Osteocyte (in vitro differentiated cells): ENCODE measurements at regions not wholly inside any gene's neighbourhood (a gene's known extent, or its start where the extent isn't known, plus 50 kb on each side); places are given as distances from the start of the nearest gene placed in this dataset.

Experiments
- DNase-seq: peaks from one replicate; pipeline ENCODE4 v3.0.0; 2021; ENCODE audit warnings: mixed read lengths; ENCODE audit not compliant: unreplicated experiment; ENCODE audit errors: extremely low spot score
- H3K27ac Mint-ChIP-seq: one replicate; pipeline ENCODE4 v1.8.0; 2021; ENCODE audit warnings: mild to moderate bottlenecking, mixed read lengths; ENCODE audit not compliant: unreplicated experiment
- H3K27me3 Mint-ChIP-seq: one replicate; pipeline ENCODE4 v1.8.0; 2021; ENCODE audit warnings: mixed read lengths; ENCODE audit not compliant: unreplicated experiment
- H3K36me3 Mint-ChIP-seq: one replicate; pipeline ENCODE4 v1.8.0; 2021; ENCODE audit warnings: mixed read lengths; ENCODE audit not compliant: unreplicated experiment
- H3K4me1 Mint-ChIP-seq: one replicate; pipeline ENCODE4 v1.8.0; 2021; ENCODE audit warnings: mixed read lengths; ENCODE audit not compliant: unreplicated experiment
- H3K4me3 Mint-ChIP-seq: one replicate; pipeline ENCODE4 v1.8.0; 2021; ENCODE audit warnings: mild to moderate bottlenecking, moderate library complexity, mixed read lengths; ENCODE audit not compliant: unreplicated experiment
- H3K9me3 Mint-ChIP-seq: one replicate; pipeline ENCODE4 v1.8.0; 2021; ENCODE audit warnings: mixed read lengths; ENCODE audit not compliant: unreplicated experiment
- TF ChIP-seq, protein P1 (sequence below): fragments of 200-600 bp; sonication (generic); IDR thresholded peaks from 2 replicates; pipeline ENCODE4 v1.5.0; 2021; ENCODE audit warnings: antibody characterized with exemption, mild to moderate bottlenecking, moderate library complexity

GRCh38 chr1:239755107-239755912, 336.4 kb upstream of the FMN2 start:
- no peak for DNase-seq
- peaks cover 10% of the 10 kb centered on the region for H3K27me3 Mint-ChIP-seq
- H3K27ac Mint-ChIP-seq, result no peak overlapping the region
- H3K36me3 Mint-ChIP-seq, result no peaks in the 10 kb centered on the region
- TF ChIP-seq, protein P1, sequence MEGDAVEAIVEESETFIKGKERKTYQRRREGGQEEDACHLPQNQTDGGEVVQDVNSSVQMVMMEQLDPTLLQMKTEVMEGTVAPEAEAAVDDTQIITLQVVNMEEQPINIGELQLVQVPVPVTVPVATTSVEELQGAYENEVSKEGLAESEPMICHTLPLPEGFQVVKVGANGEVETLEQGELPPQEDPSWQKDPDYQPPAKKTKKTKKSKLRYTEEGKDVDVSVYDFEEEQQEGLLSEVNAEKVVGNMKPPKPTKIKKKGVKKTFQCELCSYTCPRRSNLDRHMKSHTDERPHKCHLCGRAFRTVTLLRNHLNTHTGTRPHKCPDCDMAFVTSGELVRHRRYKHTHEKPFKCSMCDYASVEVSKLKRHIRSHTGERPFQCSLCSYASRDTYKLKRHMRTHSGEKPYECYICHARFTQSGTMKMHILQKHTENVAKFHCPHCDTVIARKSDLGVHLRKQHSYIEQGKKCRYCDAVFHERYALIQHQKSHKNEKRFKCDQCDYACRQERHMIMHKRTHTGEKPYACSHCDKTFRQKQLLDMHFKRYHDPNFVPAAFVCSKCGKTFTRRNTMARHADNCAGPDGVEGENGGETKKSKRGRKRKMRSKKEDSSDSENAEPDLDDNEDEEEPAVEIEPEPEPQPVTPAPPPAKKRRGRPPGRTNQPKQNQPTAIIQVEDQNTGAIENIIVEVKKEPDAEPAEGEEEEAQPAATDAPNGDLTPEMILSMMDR, result no peak
- no peaks in the 10 kb centered on the region for H3K4me1 Mint-ChIP-seq
- peaks cover 4% of the 10 kb centered on the region for H3K9me3 Mint-ChIP-seq
- no peak overlapping the region for H3K4me3 Mint-ChIP-seq

DNA sequence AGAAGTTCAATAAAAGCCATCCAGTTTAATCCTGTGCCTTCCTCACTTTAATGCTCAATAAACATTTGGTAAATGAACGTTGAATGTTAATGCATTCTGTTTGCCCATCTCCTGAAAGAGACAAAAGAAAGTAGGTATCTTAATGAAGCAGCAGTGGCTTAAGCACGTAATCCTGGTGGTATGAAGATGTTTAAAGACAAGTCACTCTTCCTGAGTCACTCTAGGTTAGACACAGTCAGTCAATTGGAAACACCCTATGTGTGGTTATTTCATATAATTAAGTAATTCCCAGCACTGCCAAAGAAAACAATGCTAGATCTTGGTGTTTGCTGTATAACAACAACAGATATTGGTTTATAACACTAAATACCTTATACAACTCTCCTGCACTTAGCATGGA, 334.0 kb upstream of the FMN2 start:
- Mint-ChIP-seq H3K4me1 (no peaks in the 10 kb centered on the region), H3K27ac (no peak overlapping the region), H3K27me3 (peaks cover 13% of the 10 kb centered on the region), H3K36me3 (no peaks in the 10 kb centered on the region), H3K4me3 (no peak overlapping the region), H3K9me3 (peaks cover 4% of the 10 kb centered on the region)
- DNase-seq, result no peak
- TF ChIP-seq, protein P1, result no peak

GRCh38 chr1:239758756-239759155, 332.9 kb upstream of the FMN2 start:
- Mint-ChIP-seq H3K9me3 (no peaks in the 10 kb centered on the region), H3K4me1 (no peaks in the 10 kb centered on the region), H3K27ac (no peak overlapping the region), H3K4me3 (no peak overlapping the region), H3K27me3 (peaks cover 9% of the 10 kb centered on the region), H3K36me3 (no peaks in the 10 kb centered on the region)
- DNase-seq, result no peak
- TF ChIP-seq, protein P1, result no peak

- Mint-ChIP-seq H3K4me3 (no peak overlapping the region), H3K27ac (no peak overlapping the region), H3K9me3 (no peaks in the 10 kb centered on the region), H3K27me3 (peaks cover 3% of the 10 kb centered on the region), H3K4me1 (no peaks in the 10 kb centered on the region), H3K36me3 (no peaks in the 10 kb centered on the region)
- no peak for DNase-seq
- TF ChIP-seq, protein P1, result no peak
Observed at GRCh38 chr1:239761509-239761908, 330.2 kb upstream of the FMN2 start.

DNA sequence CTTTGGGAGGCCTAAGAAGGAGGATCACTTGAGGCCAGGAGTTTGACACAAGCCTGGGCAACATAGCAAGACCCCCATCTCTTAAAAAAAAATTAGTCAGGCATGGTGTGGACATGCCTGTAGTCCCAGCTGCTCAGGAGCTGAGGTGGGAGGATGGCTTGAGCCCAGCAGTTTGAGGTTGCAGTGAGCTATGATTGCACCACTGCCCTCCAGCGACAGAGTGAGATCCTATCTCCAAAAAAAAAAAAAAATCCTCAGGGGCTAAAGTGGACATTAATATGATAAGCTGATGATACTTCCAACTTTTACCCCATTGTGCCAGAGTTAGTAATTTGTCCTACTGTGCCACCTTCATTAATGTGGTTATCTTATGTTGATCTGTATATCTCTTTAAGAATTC, 327.8 kb upstream of the FMN2 start:
- Mint-ChIP-seq H3K9me3 (no peaks in the 10 kb centered on the region), H3K4me3 (no peak overlapping the region), H3K27me3 (peaks cover 3% of the 10 kb centered on the region), H3K27ac (no peak overlapping the region), H3K36me3 (no peaks in the 10 kb centered on the region), H3K4me1 (no peaks in the 10 kb centered on the region)
- DNase-seq, result no peak
- TF ChIP-seq, protein P1, result no peak
